ENCODE measurements at regions not wholly inside any gene's neighbourhood (a gene's known extent, or its start where the extent isn't known, plus 50 kb on each side); places are given as distances from the start of the nearest gene placed in this dataset.

DNA sequence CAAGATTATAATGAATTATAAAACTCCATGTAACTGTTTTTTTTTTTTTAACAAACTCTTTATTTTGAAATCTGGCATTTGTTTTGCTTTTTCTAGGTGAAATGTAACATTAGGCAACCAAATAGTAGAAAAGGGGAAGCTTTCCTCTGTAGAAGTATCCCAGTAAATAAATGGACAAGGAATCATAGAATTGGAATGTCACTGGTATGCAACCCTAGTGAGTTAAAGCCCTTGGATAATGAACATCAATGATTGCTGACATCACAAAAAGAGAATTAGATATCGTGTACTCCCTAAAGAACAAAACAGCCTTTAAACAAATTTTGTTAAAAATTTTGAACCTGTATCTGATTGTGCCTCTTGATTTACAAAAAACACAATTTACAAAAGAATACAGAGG lies 93.9 kb upstream of the OGFRL1 start:
- no peak overlapping the region for H3K4me3 ChIP-seq
- ATAC-seq (no peak), DNase-seq (no peak)
- H3K9me3 ChIP-seq: no peaks in the 10 kb centered on the region
- H3K36me3 ChIP-seq (ENCODE audit: low read depth): no peaks in the 10 kb centered on the region
- TF ChIP-seq, protein P1, sequence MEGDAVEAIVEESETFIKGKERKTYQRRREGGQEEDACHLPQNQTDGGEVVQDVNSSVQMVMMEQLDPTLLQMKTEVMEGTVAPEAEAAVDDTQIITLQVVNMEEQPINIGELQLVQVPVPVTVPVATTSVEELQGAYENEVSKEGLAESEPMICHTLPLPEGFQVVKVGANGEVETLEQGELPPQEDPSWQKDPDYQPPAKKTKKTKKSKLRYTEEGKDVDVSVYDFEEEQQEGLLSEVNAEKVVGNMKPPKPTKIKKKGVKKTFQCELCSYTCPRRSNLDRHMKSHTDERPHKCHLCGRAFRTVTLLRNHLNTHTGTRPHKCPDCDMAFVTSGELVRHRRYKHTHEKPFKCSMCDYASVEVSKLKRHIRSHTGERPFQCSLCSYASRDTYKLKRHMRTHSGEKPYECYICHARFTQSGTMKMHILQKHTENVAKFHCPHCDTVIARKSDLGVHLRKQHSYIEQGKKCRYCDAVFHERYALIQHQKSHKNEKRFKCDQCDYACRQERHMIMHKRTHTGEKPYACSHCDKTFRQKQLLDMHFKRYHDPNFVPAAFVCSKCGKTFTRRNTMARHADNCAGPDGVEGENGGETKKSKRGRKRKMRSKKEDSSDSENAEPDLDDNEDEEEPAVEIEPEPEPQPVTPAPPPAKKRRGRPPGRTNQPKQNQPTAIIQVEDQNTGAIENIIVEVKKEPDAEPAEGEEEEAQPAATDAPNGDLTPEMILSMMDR (IDR thresholded peaks at IDR 0.05): no peak
- H3K4me1 ChIP-seq (ENCODE audit: low read depth): no peaks in the 10 kb centered on the region
- intact Hi-C loops (cut with DNase I, micrococcal nuclease): no loop called here

DNA sequence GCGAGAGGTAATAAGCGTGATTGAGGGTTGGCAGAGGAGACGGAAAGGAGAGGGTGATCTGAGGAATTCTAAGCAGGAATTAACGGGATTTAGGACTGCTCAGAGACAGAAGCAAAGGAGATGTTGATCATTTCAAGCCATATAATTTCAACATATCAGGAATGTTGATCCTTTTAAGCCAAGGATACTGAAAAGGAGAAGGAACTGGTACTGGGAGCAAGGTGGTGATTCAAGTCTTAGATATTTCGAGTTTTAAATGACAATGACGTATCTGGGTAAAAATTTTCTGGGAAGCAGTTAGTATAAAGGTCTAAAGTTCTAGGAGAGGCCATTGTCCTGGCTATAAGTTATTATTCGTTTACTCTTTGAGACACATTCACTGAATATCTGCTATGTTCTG lies 91.3 kb upstream of the OGFRL1 start:
- Histone ChIP-seq H3K36me3 (ENCODE audit: low read depth) (no peaks in the 10 kb centered on the region), H3K4me1 (ENCODE audit: low read depth) (no peaks in the 10 kb centered on the region), H3K4me3 (no peak overlapping the region), H3K9me3 (no peaks in the 10 kb centered on the region)
- TF ChIP-seq, protein P1 (IDR thresholded peaks at IDR 0.05): no peak
- DNase-seq (no peak), ATAC-seq (no peak)
- intact Hi-C loops (cut with DNase I, micrococcal nuclease): no loop called here

DNA sequence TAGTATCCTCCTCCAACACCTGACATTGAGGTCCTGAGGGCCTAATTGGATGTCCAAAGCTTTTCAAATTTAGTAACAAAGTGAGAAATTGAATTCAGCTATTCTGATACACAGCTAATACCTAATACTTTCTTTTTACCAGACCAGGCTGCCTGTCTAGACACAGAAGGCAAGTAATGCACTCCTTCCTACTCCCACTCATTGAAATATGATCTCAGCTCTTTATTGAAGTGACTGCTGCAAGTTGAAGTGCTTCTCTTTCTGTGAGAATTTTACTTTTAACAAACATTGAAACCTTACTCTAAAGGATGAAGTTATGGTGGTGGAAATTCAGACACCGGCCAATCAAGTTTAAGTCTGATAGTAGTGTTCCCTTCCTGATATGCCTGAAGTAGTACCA lies 90.8 kb upstream of the OGFRL1 start:
- TF ChIP-seq, protein P1 (IDR thresholded peaks at IDR 0.05): no peak
- no peak overlapping the region for H3K4me3 ChIP-seq
- DNase-seq: no peak
- no peak for ATAC-seq
- intact Hi-C loops (cut with DNase I, micrococcal nuclease): no loop called here
- H3K9me3 ChIP-seq: no peaks in the 10 kb centered on the region
- H3K36me3 ChIP-seq (ENCODE audit: low read depth): no peaks in the 10 kb centered on the region
- no peaks in the 10 kb centered on the region for H3K4me1 ChIP-seq (ENCODE audit: low read depth)

DNA sequence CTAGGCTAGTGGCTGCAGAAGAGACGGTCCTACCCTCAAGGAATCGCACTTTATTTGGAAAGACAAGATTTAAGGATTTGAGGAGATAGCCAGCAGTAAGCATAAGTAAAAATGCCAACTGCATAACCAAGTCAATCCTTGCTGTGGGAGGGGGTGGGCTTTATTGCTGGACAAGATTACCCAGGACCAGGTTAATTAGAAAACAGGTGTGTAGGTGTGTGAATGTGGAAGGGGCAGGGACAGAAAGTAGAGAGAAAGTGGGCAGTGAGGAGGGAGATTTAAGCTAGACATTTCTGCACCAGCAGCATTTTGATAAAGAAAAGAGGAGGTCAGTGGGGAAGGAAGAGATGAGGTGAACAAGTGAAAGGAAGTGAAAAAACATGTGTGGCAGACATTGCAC lies 89.7 kb upstream of the OGFRL1 start:
- no peak for ATAC-seq
- no peaks in the 10 kb centered on the region for H3K4me1 ChIP-seq (ENCODE audit: low read depth)
- DNase-seq: no peak
- no peaks in the 10 kb centered on the region for H3K9me3 ChIP-seq
- TF ChIP-seq, protein P1 (IDR thresholded peaks at IDR 0.05): no peak
- H3K36me3 ChIP-seq (ENCODE audit: low read depth): no peaks in the 10 kb centered on the region
- H3K4me3 ChIP-seq: no peak overlapping the region
- intact Hi-C loops (cut with DNase I, micrococcal nuclease): no loop called here

DNA sequence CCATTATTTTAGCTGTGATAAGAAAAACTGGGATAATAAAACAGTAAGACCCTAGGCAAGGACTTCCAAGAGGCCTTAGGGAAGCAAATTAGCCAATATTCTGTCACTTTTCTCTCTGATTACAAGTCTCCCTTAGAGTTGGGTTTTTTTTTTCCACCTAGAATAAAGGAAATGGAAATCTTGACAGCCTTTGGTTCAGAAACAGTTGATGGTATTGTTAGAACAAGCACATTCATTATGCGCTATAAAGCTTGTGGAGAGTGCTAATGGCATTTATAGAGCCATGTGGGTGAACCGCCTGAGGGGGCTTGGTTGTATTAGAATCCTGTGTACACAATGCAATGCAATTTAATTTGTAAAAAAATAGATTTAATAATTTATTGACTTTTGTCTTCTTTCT lies 88.9 kb upstream of the OGFRL1 start:
- TF ChIP-seq, protein P1 (IDR thresholded peaks at IDR 0.05): no peak
- Histone ChIP-seq H3K9me3 (no peaks in the 10 kb centered on the region), H3K4me1 (ENCODE audit: low read depth) (no peaks in the 10 kb centered on the region), H3K4me3 (no peak overlapping the region), H3K36me3 (ENCODE audit: low read depth) (no peaks in the 10 kb centered on the region)
- no peak for DNase-seq
- intact Hi-C loops (cut with DNase I, micrococcal nuclease): no loop called here
- no peak for ATAC-seq

DNA sequence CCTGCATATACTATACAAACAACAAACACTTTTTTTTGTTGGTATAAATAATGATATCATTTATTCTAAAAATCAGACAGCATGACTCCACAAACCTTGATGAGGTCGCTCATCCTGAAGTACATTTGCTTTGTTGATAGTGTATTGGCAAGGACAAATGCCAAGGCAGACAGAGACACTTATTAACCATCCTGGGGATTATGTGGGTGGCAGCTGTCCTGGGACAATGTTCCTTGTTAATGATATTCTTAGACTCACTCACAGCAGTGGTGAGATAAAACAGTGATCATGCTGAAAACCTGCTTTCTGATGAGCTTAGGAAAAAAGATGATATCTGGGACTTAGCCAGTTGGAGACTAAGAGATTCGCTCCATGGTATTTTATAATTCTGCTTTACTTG lies 85.4 kb upstream of the OGFRL1 start:
- Histone ChIP-seq H3K4me1 (ENCODE audit: low read depth) (no peaks in the 10 kb centered on the region), H3K36me3 (ENCODE audit: low read depth) (no peaks in the 10 kb centered on the region), H3K9me3 (no peaks in the 10 kb centered on the region), H3K4me3 (no peak overlapping the region)
- ATAC-seq (no peak), DNase-seq (no peak)
- intact Hi-C loops (cut with DNase I, micrococcal nuclease): no loop called here
- TF ChIP-seq, protein P1 (IDR thresholded peaks at IDR 0.05): no peak

Measured in mucosa of descending colon (tissue), 3 donors.